ENCODE measurements at regions not wholly inside any gene's neighbourhood (a gene's known extent, or its start where the extent isn't known, plus 50 kb on each side); places are given as distances from the start of the nearest gene placed in this dataset.

GRCh38 chr7:85294176-85294575 is 107.3 kb upstream of the SEMA3D start (continued):
- no peak for TF ChIP-seq ZFX (IDR thresholded peaks at IDR 0.05)
- TF ChIP-seq TCF7L2 (IDR thresholded peaks at IDR 0.05; ENCODE audit: borderline replicate concordance, extremely low read depth, insufficient read depth, insufficient read length): no peak
- TF ChIP-seq YY1 (IDR thresholded peaks at IDR 0.05; ENCODE audit: extremely low read depth, insufficient replicate concordance, low read depth, low read length): no peak
- no peak for TF ChIP-seq ZBTB33 (IDR thresholded peaks at IDR 0.05; ENCODE audit: extremely low read depth, insufficient replicate concordance, low read length)
- no peak for TF ChIP-seq CBX3 (IDR thresholded peaks at IDR 0.05; ENCODE audit: low read depth)
- no peak for TF ChIP-seq SP1 (IDR thresholded peaks at IDR 0.05; ENCODE audit: low read depth)

GRCh38 chr7:85292908-85293576 is 106.2 kb upstream of the SEMA3D start:
- H3K36me3 ChIP-seq (ENCODE audit: control insufficient read depth in 1 of 2, insufficient read depth in 2 of 2, low read length in 2 of 2): no peaks in the 10 kb centered on the region
- no TSS peak for BruUV-seq (replicated peaks)
- no peak for ATAC-seq

More at GRCh38 chr7:85292908-85293576, 106.2 kb upstream of the SEMA3D start:
- H4K20me1 ChIP-seq (ENCODE audit: insufficient read depth): no peaks in the 10 kb centered on the region
- ChIA-PET POLR2A (no interaction called here), RAD21 (ENCODE audit: low non-redundant PET in 1 of 2, low total read pairs in 2 of 2, uncharacterized antibody in 2 of 2, unreplicated experiment in 2 of 2) (no interaction called here), CTCF (no interaction called here)
- TF ChIP-seq ZFX (IDR thresholded peaks at IDR 0.05) (no peak), TCF7L2 (IDR thresholded peaks at IDR 0.05; ENCODE audit: borderline replicate concordance, extremely low read depth, insufficient read depth, insufficient read length) (no peak), ZNF274 (IDR thresholded peaks at IDR 0.05; ENCODE audit: low read depth, low read length) (no peak), FOSL1 (IDR thresholded peaks at IDR 0.05; ENCODE audit: low read depth) (no peak), RAD21 (IDR thresholded peaks at IDR 0.05; ENCODE audit: low read depth) (no peak), ZBTB33 (IDR thresholded peaks at IDR 0.05; ENCODE audit: extremely low read depth, insufficient replicate concordance, low read length) (no peak), YY1 (IDR thresholded peaks at IDR 0.05; ENCODE audit: extremely low read depth, insufficient replicate concordance, low read depth, low read length) (no peak), CBX3 (IDR thresholded peaks at IDR 0.05; ENCODE audit: low read depth) (no peak), POLR2AphosphoS5 (IDR thresholded peaks at IDR 0.05; ENCODE audit: low read depth, low read length) (no peak), CTCF (IDR thresholded peaks at IDR 0.05 in 2 of 3, conservative IDR thresholded peaks at IDR 0.05 in 1 of 3; ENCODE audit: borderline replicate concordance in 1 of 3, insufficient read depth in 1 of 3, low read depth in 2 of 3, low read length in 2 of 3) (no peak), MAX (IDR thresholded peaks at IDR 0.05) (no peak), POLR2A (IDR thresholded peaks at IDR 0.05; ENCODE audit: borderline replicate concordance, extremely low read depth, insufficient read depth, insufficient read length) (no peak), EZH2phosphoT487 (IDR thresholded peaks at IDR 0.05; ENCODE audit: borderline replicate concordance) (no peak)
- no peak overlapping the region for H3K9ac ChIP-seq (ENCODE audit: low read length)
- H3K79me2 ChIP-seq (ENCODE audit: insufficient read depth, low read length): no peaks in the 10 kb centered on the region
- intact Hi-C loops (cut with micrococcal nuclease): no loop called here
- H2AFZ ChIP-seq (ENCODE audit: low read depth, low read length, poor library complexity, severe bottlenecking): no peak overlapping the region
- no peak overlapping the region for H3K4me3 ChIP-seq (replicated peaks in 1 of 2; ENCODE audit: low read depth in 1 of 2, low read length in 2 of 2)
- no peak overlapping the region for H3K4me2 ChIP-seq (ENCODE audit: low read length)
- H3K27me3 ChIP-seq (ENCODE audit: insufficient read depth, low read length): no peaks in the 10 kb centered on the region
- no peaks in the 10 kb centered on the region for H3K9me2 ChIP-seq (ENCODE audit: insufficient read depth)
- no peaks in the 10 kb centered on the region for H3K4me1 ChIP-seq (ENCODE audit: control insufficient read depth in 1 of 2, insufficient read depth in 2 of 2, low read length in 2 of 2)
- no peaks in the 10 kb centered on the region for H3K9me3 ChIP-seq (ENCODE audit: control insufficient read depth in 1 of 2, insufficient read depth in 1 of 2, low read depth in 1 of 2, low read length in 2 of 2)
- no peak for DNase-seq (ENCODE audit: low read depth, low spot score)
- no peak overlapping the region for H3K27ac ChIP-seq (ENCODE audit: low read depth, low read length)
